ENCODE measurements at regions not wholly inside any gene's neighbourhood (a gene's known extent, or its start where the extent isn't known, plus 50 kb on each side); places are given as distances from the start of the nearest gene placed in this dataset.
A peak's percentile ranks its signal among the peaks of the same experiment; 100 is the strongest.

GRCh38 chr2:241942416-241943208 lies 73.1 kb downstream of the RTP5 start:
- DNase-seq (ENCODE audit: low spot score) = no peak

- no peak for DNase-seq (ENCODE audit: low spot score)
Observed at GRCh38 chr2:241943209-241943850, 73.8 kb downstream of the RTP5 start.

GRCh38 chr2:241943961-241944575 lies 74.5 kb downstream of the RTP5 start:
- DNase-seq (ENCODE audit: low spot score) = no peak

GRCh38 chr2:241944821-241945220 lies 75.3 kb downstream of the RTP5 start:
- no peak for DNase-seq (ENCODE audit: low spot score)

GRCh38 chr2:241945311-241945710 lies 75.8 kb downstream of the RTP5 start:
- DNase-seq (ENCODE audit: low spot score) = no peak

DNA sequence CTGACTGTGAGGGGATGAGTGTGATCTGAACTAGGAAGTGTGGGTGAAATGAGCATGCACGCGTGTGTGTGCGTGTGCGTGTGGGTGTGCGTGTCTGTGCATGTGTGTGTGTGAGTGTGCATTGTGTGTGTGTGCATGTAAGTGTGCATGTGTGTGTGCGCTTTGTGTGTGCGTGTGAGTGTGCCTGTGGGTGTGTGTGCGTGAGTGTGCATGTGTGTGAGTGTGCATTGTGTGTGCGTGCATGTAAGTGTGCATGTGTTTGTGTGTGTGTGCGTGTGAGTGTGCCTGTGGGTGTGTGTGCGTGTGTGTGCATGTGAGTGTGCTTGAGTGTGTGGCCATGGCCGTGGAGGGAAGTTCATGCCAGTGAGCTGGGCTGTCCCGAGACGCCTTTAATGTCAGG lies 76.3 kb downstream of the RTP5 start:
- DNase-seq (ENCODE audit: low spot score) = no peak

DNA sequence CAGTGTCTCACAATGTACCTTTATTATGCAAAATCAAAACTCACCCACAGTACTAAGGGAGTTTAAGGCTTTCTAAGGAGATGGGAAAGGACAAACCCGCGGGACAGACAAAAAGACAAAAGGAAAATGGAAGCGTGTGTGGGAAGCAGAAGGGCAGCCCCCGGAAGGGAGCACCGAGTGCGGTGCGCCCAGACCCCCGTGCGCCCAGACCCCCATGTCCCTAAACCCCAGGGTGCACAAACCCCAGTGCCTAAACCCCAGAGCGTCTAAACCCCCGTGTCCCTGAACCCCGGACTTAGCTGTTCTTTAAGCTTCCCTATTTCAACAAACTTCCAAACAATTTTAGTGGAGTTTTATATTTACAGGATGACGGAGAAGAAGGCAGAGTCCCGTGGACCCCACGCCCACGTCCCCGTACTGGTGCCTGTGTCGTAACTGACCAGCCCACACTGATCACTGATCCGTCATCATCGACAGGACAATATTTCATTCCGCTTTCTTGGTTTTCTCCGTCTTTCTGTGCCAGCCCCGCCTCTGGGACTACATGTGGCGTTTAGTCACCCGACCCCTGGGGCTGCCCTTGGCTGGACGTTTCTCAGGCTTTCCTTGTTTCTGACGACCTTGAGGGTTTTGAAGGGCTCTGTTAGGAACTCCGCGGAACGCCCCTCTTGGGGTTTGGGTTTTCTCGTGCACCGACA lies 76.9 kb downstream of the RTP5 start:
- no peak for DNase-seq (ENCODE audit: low spot score)

- DNase-seq (ENCODE audit: low spot score) = no peak
Observed at GRCh38 chr2:241947004-241947350, 77.4 kb downstream of the RTP5 start.

DNA sequence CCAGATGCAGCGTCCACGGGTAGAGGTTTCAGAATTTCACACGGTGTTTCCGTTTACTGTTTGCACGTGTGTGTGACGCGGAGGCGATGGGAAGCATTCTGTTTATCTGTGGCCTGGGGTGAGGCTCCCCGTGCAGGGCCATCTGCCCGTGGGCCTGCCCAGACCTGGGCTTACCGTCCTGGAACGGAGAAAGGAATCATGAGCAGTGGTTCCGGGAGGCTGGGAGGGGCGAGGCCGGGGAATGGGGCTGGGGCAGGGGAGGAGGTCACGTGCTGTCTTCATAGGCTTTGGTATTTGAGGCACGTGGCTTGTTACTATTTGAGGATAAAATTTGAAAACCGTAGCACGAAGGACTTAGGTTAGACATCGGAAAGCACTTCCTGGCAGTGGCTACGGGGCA lies 77.9 kb downstream of the RTP5 start:
- DNase-seq (ENCODE audit: low spot score) = no peak

GRCh38 chr2:241947876-241948275 lies 78.3 kb downstream of the RTP5 start:
- DNase-seq (ENCODE audit: low spot score) = no peak

DNA sequence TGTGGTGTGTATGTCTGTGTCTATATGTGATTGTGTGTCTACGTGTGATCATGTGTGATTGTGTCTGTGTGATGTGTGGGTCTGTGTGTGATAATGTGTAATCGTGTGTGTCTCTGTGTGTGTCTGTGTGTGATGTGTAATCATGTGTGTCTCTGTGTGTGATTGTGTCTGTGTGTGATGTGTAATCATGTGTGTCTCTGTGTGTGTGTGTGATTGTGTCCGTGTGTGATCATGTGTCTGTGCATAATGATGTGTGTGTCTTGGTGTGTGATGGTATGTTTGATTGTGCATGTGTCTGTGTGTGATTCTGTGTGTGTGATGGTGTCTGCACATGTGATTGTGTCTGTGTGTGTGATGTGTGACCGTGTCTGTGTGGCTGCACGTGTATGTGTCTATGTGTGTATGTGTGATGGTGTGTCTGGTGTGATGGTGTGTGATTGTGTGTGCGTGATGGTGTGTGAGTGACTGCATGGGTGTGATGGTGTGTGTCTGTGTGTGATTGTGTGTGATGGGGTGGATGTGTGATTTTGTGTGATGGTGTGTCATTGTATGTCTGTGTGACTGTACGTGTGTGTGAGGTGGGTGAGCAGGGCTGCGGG lies 78.9 kb downstream of the RTP5 start:
- no peak for DNase-seq (ENCODE audit: low spot score)

DNA sequence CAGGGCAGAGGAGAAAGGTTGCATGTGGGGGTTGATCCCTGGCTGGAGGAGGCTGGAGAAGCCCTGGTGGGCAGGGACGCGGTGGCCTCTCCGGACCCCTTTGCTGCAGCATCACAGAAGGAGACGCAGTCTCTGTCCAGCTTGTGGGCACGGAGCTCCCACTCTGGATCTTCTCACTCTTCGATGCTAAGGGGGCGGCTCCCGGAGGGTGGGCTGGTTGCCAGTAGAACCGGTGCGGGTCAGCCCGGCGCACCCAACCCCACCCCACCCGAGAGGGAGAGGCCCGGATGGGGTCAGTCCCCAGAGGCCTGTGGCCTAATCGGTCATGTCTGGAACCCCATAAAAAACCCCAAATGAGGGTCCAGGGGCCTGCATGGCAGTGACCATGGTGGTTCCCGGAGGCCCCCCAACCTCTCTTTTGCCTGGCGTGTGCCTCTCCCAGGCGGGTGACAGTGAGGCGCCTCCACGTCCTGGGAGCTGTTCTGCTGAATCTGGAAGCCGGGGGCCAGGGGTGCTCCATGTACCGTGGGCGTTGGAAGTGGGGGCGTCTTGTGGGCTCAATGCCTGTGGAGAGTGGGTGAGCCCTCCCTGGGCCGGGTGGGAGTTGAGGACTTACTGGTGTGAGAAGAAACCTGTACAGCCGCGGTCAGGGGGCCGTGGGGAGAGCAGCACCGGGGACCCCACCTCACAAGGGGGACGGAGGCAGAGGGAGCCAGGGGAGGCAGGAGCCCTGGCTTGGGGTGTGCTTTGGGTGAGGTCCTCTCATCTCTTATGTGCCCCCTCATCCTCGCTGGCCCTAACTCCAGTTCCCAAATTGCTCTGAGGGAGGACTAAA lies 79.6 kb downstream of the RTP5 start:
- DNase-seq (ENCODE audit: low spot score) = no peak

GRCh38 chr2:241949736-241950412 lies 80.3 kb downstream of the RTP5 start:
- no peak for DNase-seq (ENCODE audit: low spot score)

DNA sequence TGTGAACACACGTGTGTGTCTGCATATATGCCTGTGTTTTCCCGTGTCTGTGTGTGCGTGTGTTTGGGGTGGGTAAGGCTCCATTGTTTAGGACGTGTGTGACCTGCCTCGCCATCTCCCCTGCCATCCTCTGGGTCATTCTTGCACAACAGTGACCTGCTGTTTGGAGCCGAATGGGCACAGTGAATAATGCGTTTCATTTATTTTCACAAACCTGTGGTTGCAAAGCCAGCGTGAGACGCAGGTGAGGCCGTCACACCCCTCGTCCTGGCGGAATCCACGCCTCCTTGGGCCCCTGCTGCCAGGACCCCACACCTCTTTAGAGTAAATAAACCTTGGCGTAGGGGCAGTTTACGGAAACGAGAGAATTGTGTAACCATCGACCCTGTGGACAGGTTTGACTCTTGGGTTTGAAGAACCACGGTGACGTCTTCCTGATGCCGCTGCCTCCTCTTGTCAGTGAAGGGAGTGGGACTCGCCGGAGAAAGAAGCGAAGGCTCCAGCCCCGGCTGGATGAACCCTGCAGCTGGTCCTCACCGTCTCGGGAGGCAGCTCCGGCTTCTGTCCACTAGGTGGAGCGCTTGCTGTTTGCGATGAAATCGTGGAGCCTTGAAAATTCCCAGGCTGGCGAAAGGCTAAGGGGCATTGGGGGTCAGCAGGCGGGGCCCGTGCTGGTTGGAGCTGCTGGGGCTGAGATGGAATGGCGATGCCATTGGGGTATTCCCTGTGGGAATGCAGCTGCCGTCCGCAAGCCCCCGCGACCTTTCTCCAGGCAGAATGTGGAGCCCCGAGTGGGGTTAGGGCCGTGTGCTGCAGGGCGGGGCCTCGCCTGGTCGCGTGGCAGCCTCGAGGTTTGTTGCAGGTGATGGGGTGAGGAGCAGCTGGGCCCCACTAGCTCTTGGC lies 81.1 kb downstream of the RTP5 start:
- peak; percentile 93 for DNase-seq (ENCODE audit: low spot score)

DNA sequence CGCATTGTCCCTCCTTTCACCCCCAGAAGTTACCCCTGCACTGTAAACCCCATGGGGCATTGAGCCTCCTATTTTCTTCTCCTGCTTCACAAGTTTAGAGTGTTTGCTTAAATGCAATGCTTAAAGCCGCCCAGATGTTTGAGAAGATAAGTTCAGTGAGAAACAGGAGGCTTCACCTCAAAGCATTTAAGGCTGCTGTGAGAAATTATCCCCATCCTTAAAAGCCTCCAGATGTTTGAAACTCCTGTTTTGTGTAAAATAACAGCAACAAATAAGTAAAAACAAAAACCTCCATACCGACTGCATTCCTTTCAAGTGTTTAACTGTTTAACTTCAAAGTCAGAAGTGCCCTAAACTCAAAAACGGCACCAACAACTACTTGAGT lies 81.8 kb downstream of the RTP5 start:
- no peak for DNase-seq (ENCODE audit: low spot score)

- DNase-seq (ENCODE audit: low spot score) = no peak
Observed at GRCh38 chr2:241951920-241952319, 82.4 kb downstream of the RTP5 start.

DNA sequence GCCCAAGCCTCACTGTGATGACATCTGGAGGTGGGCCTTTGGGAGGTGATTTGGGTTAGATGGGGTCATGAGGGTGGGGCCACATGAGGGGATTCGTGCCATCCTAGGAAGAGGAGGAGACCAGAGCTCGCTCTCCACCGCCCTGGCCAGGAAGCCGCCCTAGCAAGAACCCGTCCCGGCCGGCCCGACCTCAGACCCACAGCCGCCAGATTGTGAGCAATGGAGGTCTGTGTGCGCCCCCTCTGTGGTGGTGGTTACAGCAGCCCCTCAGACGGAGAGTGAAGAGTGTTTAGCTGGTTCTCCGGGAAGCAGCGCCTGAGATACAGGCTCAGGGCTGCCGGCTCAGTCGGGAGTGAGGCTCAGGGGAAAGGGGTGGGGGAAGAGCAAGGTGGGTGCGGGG lies 83.3 kb downstream of the RTP5 start:
- DNase-seq (ENCODE audit: low spot score) = no peak

- no peak for DNase-seq (ENCODE audit: low spot score)
Observed at GRCh38 chr2:241953324-241953928, 83.9 kb downstream of the RTP5 start.

- no peak for DNase-seq (ENCODE audit: low spot score)
Observed at GRCh38 chr2:241956521-241957110, 87.1 kb downstream of the RTP5 start.

All from AG20443 (cell line).